ENCODE measurements at regions not wholly inside any gene's neighbourhood (a gene's known extent, or its start where the extent isn't known, plus 50 kb on each side); places are given as distances from the start of the nearest gene placed in this dataset.

DNA sequence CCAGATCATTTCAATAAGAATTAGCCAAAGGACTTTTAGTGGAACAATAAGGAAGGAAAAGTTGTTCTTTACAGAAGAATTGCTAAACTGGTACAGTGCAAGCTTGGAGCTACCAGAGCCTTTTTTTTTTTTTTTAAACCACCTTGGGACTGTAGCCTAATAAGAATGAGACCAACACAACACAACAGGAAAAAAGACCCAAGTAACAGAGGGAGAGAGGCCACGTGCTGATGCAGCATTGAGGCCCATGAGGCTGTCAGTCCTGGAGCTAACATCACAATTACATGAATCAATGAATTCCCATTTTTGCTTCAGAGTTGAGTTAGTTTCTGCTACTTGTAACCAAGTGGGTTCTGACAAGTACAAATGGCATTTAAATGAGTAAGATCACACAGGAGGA, 149.0 kb upstream of the EEA1 start:
- TF ChIP-seq, protein P1, sequence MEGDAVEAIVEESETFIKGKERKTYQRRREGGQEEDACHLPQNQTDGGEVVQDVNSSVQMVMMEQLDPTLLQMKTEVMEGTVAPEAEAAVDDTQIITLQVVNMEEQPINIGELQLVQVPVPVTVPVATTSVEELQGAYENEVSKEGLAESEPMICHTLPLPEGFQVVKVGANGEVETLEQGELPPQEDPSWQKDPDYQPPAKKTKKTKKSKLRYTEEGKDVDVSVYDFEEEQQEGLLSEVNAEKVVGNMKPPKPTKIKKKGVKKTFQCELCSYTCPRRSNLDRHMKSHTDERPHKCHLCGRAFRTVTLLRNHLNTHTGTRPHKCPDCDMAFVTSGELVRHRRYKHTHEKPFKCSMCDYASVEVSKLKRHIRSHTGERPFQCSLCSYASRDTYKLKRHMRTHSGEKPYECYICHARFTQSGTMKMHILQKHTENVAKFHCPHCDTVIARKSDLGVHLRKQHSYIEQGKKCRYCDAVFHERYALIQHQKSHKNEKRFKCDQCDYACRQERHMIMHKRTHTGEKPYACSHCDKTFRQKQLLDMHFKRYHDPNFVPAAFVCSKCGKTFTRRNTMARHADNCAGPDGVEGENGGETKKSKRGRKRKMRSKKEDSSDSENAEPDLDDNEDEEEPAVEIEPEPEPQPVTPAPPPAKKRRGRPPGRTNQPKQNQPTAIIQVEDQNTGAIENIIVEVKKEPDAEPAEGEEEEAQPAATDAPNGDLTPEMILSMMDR (conservative IDR thresholded peaks at IDR 0.05; ENCODE audit: low read length) = no peak
- no peak for TF ChIP-seq EZH2phosphoT487 (IDR thresholded peaks at IDR 0.05; ENCODE audit: borderline replicate concordance)
